HG02763 (cell line): ENCODE measurements at regions not wholly inside any gene's neighbourhood (a gene's known extent, or its start where the extent isn't known, plus 50 kb on each side); places are given as distances from the start of the nearest gene placed in this dataset.

Experiments used
- ATAC-seq: cut with Tn5 transposase; IDR thresholded peaks from one replicate; pipeline ENCODE4 v1.9.1; 2021; ENCODE audit warnings: mild to moderate bottlenecking, moderate library complexity; ENCODE audit not compliant: unreplicated experiment

DNA sequence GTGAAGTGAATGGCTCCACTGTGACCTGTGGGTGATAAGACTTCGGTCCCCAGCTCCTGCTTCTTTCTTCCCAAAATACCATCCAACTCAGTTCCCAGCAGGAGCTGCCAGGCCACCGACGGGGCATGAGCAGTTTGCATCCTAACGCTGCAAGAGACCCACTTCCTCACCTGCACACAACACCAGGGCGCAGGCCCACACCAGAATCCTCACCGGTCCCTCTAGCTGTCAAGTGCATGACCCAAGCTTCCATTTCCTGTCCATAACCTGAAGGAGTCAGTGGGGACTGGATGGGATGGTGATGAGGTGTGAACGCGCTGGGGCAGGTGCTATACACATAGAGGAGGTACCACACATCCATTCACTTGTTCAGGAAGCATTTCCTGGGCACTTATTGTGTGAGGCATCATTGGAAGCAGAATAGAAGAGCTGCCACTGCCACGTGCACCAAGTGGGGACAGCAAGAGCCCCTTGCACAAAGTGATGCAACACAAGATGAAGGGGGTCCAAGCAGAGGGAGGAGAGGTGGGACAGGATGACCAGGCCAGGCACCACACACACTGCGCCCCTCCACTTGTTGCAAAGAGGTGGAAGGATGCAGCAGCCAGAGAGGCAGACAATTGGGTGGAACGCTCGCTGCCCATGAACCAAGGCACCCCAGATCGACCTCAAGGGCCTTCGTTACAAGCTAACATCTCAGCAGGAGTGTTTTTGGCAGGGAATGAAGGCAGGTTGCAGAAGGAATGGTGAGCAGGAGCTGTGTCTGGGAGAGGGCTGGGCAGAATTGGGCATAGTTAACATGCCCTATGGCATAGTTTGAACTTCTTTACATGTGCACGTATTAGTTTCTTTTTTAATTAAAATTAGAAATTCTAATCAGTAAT lies 605.8 kb upstream of the MGMT start:
- ATAC-seq = no peak

DNA sequence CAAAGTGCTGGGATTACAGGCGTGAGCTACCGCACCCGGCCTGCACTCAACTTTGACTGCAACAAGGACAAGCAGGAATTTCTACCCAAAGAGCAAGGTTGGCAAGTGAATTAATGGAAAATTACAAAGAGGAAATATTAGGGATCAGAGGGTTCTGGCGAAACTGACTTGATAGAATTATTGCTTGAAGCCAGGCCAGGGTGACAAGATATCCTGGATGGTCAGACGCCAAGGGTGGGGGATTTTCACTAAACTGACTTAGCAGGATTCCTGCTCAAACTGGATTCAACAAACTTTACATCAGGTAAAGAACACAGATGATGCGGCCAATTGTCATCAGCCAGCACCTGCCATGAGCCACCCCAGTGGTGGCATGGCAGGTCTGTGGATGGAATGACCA lies 603.6 kb upstream of the MGMT start:
- no peak for ATAC-seq

- ATAC-seq = no peak
Observed at GRCh38 chr10:128863823-128864405, 603.1 kb upstream of the MGMT start.

GRCh38 chr10:128864554-128865295 lies 602.3 kb upstream of the MGMT start:
- no peak for ATAC-seq

- no peak for ATAC-seq
Observed at GRCh38 chr10:128865436-128866195, 601.4 kb upstream of the MGMT start.

DNA sequence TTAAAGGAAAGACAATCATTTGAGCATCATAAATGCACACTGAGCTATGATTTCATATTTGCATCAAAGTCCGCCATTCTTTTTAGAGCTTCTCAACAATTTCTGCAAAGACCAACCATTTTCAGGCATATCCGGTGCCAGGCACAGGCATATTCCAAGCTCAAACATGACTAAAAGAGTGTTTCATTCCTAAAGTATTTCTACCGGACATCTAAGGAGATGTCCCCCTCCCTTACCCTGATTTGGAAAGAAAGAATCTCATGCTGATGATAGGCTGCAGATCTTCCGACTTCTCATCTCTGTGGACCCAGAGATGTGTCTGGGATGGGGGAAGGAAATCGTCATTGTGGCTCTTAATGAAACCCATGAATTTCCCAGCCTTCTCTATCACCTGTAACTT lies 600.5 kb upstream of the MGMT start:
- ATAC-seq = no peak

GRCh38 chr10:128867210-128867609 lies 599.8 kb upstream of the MGMT start:
- no peak for ATAC-seq

DNA sequence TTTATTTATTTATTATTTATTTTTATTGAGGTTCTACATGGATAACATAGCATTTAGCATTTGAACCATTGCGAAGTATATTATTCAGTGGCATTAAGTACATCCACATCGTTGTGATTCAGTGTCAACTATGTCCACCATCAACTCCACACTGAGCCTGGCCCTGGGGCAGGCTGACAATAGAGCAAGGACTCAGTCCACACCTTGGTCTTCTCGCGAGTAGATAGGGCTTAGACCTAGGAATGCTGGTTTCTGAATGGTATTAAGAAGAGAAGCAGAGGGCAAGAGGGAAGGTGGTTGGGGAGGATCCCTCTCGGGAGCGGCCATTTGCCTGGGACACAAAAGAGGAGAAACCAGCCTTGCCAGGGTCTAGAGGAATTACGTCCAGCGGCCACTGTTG lies 599.2 kb upstream of the MGMT start:
- no peak for ATAC-seq

GRCh38 chr10:128868481-128868880 lies 598.6 kb upstream of the MGMT start:
- ATAC-seq = no peak

- no peak for ATAC-seq
Observed at GRCh38 chr10:128869101-128869749, 597.8 kb upstream of the MGMT start.

- ATAC-seq = no peak
Observed at GRCh38 chr10:128870830-128871597, 596.0 kb upstream of the MGMT start.

DNA sequence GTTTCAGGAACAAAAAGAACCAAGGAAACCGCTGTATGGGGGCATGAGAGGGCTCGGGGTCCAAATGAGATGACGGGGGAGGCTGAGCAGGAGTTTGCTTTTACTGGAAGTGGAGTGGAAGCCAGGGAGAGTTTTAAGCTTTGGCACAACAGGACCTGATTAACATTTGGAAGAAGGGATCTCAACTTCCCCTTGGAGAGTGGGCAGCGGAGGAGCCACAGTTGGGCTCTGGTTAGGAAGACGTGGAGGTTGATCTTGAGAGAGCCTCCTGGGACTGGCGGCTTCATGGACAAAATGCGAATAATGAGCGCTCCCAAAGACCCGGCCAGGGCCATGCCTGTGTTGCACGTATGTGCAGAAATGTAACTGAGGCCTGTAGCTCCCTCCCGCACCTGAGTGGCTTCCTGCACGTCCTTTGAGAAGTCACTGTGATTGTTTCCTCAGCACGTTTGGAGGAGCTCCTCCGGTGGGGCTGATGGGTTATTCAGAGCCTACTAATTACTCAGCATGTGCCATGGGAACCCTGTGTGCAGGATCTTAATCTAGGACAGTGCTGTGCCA lies 595.3 kb upstream of the MGMT start:
- ATAC-seq = no peak

DNA sequence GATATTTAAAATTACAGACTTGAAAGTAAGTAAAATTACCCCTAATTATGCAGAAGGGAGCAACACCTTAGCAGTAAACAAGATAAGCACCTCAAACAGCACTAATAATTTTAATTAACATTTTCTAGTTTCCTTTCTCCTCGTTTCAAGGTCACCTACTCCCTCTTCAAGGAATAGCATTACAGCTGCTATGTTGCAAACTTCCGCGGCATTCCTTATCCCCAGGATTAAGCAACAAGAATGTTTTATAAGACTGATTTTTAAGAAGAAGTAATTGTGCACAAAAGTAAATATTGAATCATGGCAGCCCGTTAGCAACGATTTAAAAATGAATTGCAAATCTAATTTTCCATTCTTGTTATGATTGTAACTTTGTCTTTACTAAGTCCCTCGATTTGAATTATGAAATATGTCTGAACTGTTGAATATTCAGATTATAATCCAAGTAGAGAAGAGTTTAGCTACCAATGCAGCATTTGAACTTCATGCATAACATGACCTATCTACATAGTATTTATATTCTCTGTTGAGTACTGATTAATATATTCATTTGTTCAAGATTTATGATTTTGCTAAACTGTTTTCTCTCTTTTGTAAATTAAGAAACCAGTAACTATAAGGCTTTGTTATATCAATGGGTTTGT lies 593.5 kb upstream of the MGMT start:
- ATAC-seq = no peak

DNA sequence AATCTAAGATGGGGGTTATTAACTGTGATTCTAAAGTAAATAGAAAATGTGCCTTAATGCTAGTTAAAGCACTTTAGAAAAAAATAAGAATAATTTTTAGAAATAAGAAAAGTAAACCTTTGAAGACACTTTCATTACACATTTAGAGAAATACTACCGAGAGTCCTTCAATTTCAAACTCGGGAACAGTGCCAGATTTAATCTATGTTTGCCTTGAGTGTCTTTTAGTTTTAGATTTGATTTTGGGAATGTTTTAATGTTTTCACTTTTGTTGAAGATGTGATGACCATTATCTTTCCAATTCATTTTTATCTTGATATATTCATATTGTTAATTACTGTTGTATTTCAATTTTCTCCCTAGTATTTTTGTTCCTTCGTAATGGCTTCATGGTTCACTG lies 592.7 kb upstream of the MGMT start:
- ATAC-seq = no peak

DNA sequence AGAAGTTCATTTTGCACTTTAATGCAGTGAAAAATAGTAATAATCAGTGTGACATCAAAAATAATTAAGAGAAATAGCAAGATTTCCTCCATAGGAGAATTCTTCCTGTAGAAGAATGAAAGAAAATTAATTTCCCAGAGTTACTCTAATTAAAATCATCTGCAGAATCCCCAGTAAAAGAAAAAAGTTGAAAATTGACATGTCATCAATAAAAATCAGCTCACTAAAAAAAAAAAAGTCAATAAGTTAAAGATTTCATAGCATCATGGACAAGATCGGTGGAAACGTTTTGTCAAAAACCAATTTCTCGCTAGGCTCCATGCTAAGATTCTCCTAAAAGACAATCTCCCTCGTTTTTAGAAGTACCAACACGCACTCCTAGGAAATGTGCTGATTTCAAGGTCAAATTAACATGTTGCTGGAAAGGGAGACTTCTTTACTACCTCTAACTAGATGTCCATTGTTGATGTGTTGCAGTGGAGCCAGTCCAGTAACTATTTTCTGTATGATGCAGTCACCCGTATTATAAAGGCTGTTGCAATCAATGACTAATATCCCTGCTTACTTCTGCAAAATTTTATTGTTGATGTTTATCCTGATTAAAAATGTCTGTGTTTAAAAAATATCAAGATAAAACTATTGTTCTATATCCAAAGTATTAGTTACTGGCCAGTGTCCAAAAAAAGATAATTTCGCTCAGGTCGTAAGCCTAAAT lies 591.9 kb upstream of the MGMT start:
- no peak for ATAC-seq

DNA sequence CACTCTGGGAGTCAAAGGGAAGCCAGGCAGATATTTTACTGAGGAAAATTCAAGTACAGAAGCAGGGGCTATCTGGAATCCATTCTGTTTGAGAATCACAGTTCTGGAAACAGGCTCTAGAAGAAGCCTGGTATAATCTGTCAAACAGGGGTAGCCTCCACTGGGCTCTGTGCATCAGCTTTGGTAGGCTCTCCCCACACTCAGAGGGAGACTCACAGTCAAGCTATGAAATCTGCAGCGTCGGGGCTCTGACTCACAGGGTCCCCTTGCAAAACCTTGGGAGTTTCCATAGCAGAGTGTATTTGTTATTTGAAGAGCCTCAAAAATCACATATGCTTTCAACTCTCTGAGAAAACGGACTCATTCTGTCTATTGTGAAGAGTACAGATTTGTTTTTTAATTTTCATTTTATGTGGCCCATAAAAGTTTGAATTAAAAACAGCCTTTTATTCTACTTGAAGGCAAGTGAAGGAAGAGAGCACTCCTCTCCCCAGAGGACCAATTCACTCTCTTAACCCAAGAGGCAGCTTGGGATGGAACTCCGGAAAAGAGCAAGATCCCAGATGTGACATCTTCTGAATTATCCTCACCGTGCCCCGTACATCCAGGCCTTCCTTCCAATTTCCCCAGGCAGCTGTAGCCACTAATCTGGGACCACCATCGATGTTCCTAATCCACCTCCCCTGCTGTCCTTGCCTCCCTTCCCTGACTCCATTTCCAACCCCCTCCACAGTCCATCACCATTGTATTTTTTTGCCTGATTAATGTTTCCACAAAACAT lies 590.9 kb upstream of the MGMT start:
- ATAC-seq = no peak

- no peak for ATAC-seq
Observed at GRCh38 chr10:128877141-128877540, 589.9 kb upstream of the MGMT start.

DNA sequence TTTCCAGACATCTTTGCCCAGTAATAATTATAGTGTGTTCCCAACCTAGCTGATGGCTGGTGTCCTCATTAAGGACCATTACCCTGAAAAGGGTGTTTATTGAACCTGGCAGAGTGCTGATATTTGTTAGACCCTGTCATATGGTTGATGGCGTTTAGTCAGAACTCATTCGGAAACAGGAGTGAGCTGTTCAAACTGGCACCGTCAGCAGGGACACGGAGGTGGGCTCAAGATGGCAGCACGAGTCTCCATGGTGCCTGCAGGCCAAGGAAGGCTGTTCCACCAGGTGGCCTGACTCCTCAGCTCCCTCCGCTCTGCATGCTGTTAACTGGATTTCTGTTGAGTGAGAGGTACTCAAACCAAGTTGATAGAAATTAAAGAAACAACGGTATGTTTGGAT lies 589.1 kb upstream of the MGMT start:
- no peak for ATAC-seq
